ENCODE measurements at regions not wholly inside any gene's neighbourhood (a gene's known extent, or its start where the extent isn't known, plus 50 kb on each side); places are given as distances from the start of the nearest gene placed in this dataset.

- no peaks in the 10 kb centered on the region for H3F3A ChIP-seq (ENCODE audit: low read depth)
- no peaks in the 10 kb centered on the region for H3K9me2 ChIP-seq (replicated peaks; ENCODE audit: low read depth, low read length)
- no peaks in the 10 kb centered on the region for H3K27me3 ChIP-seq (ENCODE audit: insufficient read depth, low read length, poor library complexity, severe bottlenecking)
- no peaks in the 10 kb centered on the region for H3K36me3 ChIP-seq (ENCODE audit: insufficient read depth, low read length)
- no peak overlapping the region for H3K4me3 ChIP-seq (ENCODE audit: low read length, poor library complexity, severe bottlenecking)
- H3K9me3 ChIP-seq (ENCODE audit: insufficient read depth, low read depth, low read length): no peaks in the 10 kb centered on the region
- no peak overlapping the region for H3K9ac ChIP-seq (ENCODE audit: low read depth, low read length, poor library complexity, severe bottlenecking)
- TF ChIP-seq CTCF (conservative IDR thresholded peaks at IDR 0.05; ENCODE audit: low read length): no peak
- TF ChIP-seq EZH2phosphoT487 (IDR thresholded peaks at IDR 0.05; ENCODE audit: borderline replicate concordance): no peak
- no peaks in the 10 kb centered on the region for H4K20me1 ChIP-seq (ENCODE audit: insufficient read depth, low read length, poor library complexity, severe bottlenecking)
- no peak overlapping the region for H3K4me2 ChIP-seq (ENCODE audit: low read depth, low read length, poor library complexity, severe bottlenecking)
- H3K79me2 ChIP-seq (ENCODE audit: insufficient read depth, low read length): no peaks in the 10 kb centered on the region
- no peaks in the 10 kb centered on the region for H3K4me1 ChIP-seq (ENCODE audit: insufficient read depth, low read length, poor library complexity, severe bottlenecking)
- H2AFZ ChIP-seq (ENCODE audit: low read length): no peak overlapping the region
These were observed 214.8 kb downstream of the ISL1 start for GRCh38 chr5:51598026-51598425.

GRCh38 chr5:51599587-51599986 lies 216.3 kb downstream of the ISL1 start:
- Histone ChIP-seq H3K27me3 (ENCODE audit: insufficient read depth, low read length, poor library complexity, severe bottlenecking) (no peaks in the 10 kb centered on the region), H2AFZ (ENCODE audit: low read length) (no peak overlapping the region), H3F3A (ENCODE audit: low read depth) (no peaks in the 10 kb centered on the region), H3K9me3 (ENCODE audit: insufficient read depth, low read depth, low read length) (no peaks in the 10 kb centered on the region), H3K4me1 (ENCODE audit: insufficient read depth, low read length, poor library complexity, severe bottlenecking) (no peaks in the 10 kb centered on the region), H3K4me2 (ENCODE audit: low read depth, low read length, poor library complexity, severe bottlenecking) (no peak overlapping the region), H3K9ac (ENCODE audit: low read depth, low read length, poor library complexity, severe bottlenecking) (no peak overlapping the region), H3K9me2 (replicated peaks; ENCODE audit: low read depth, low read length) (no peaks in the 10 kb centered on the region), H3K79me2 (ENCODE audit: insufficient read depth, low read length) (no peaks in the 10 kb centered on the region), H3K4me3 (ENCODE audit: low read length, poor library complexity, severe bottlenecking) (no peak overlapping the region), H4K20me1 (ENCODE audit: insufficient read depth, low read length, poor library complexity, severe bottlenecking) (no peaks in the 10 kb centered on the region), H3K36me3 (ENCODE audit: insufficient read depth, low read length) (no peaks in the 10 kb centered on the region)
- no peak for TF ChIP-seq EZH2phosphoT487 (IDR thresholded peaks at IDR 0.05; ENCODE audit: borderline replicate concordance)
- no peak for TF ChIP-seq CTCF (conservative IDR thresholded peaks at IDR 0.05; ENCODE audit: low read length)

- Histone ChIP-seq H3K9ac (ENCODE audit: low read depth, low read length, poor library complexity, severe bottlenecking) (no peak overlapping the region), H3K27me3 (ENCODE audit: insufficient read depth, low read length, poor library complexity, severe bottlenecking) (no peaks in the 10 kb centered on the region), H3K4me3 (ENCODE audit: low read length, poor library complexity, severe bottlenecking) (no peak overlapping the region), H4K20me1 (ENCODE audit: insufficient read depth, low read length, poor library complexity, severe bottlenecking) (no peaks in the 10 kb centered on the region), H2AFZ (ENCODE audit: low read length) (no peak overlapping the region), H3K9me2 (replicated peaks; ENCODE audit: low read depth, low read length) (no peaks in the 10 kb centered on the region), H3K79me2 (ENCODE audit: insufficient read depth, low read length) (no peaks in the 10 kb centered on the region), H3F3A (ENCODE audit: low read depth) (no peaks in the 10 kb centered on the region), H3K4me2 (ENCODE audit: low read depth, low read length, poor library complexity, severe bottlenecking) (no peak overlapping the region), H3K36me3 (ENCODE audit: insufficient read depth, low read length) (no peaks in the 10 kb centered on the region), H3K9me3 (ENCODE audit: insufficient read depth, low read depth, low read length) (no peaks in the 10 kb centered on the region), H3K4me1 (ENCODE audit: insufficient read depth, low read length, poor library complexity, severe bottlenecking) (no peaks in the 10 kb centered on the region)
- no peak for TF ChIP-seq CTCF (conservative IDR thresholded peaks at IDR 0.05; ENCODE audit: low read length)
- TF ChIP-seq EZH2phosphoT487 (IDR thresholded peaks at IDR 0.05; ENCODE audit: borderline replicate concordance): no peak
These were observed 221.1 kb downstream of the ISL1 start for GRCh38 chr5:51604324-51604723.

Measured in Loucy (cell line).